ENCODE measurements at regions not wholly inside any gene's neighbourhood (a gene's known extent, or its start where the extent isn't known, plus 50 kb on each side); places are given as distances from the start of the nearest gene placed in this dataset.

DNA sequence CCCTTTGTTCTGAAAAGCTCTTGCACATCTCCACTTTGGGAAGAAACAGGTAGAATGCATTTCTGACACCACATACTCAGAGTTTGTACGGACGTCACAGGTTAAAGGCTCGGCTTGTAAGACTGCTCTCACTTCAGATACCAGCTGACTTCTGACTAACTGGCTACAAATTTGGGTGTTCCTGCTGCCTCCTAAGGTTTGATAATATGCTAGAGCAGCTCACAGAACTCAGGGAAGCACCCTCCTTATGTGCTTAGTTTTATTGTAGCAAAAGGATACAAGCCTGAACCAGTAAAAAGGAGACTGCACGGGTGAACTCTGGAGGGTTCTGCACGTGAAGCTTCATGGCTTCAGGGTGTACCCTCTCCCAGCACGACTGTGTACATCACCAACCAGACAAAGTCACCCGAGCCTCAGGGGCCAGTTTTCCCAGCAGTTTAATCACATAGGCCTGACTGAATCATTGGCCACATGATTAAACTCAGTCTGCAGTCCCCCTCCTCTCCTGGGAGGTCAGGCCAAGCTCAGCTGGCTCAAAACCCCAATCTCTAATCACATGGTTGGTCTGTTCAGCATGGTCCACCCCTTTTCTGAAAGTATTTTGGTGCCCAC is 749.5 kb upstream of the RAB6C start:
- H3K36me3 ChIP-seq (replicated peaks; ENCODE audit: low read depth, low read length), result no peaks in the 10 kb centered on the region
- TF ChIP-seq CTCF (IDR thresholded peaks at IDR 0.05; ENCODE audit: low read depth, low read length) (no peak), EZH2phosphoT487 (IDR thresholded peaks at IDR 0.05; ENCODE audit: low read depth) (no peak)

GRCh38 chr2:129231924-129232323 is 747.5 kb upstream of the RAB6C start:
- Histone ChIP-seq H3K4me2 (ENCODE audit: low read length) (no peak overlapping the region), H2AFZ (ENCODE audit: low read depth, low read length) (no peak overlapping the region), H3K4me3 (ENCODE audit: low read length) (no peak overlapping the region), H3K4me1 (ENCODE audit: low read length) (no peaks in the 10 kb centered on the region), H3K9me3 (ENCODE audit: insufficient read depth, low read length) (no peaks in the 10 kb centered on the region), H3K27me3 (ENCODE audit: low read depth, low read length) (no peaks in the 10 kb centered on the region), H3K79me2 (ENCODE audit: low read length) (no peaks in the 10 kb centered on the region), H3K36me3 (replicated peaks; ENCODE audit: low read depth, low read length) (no peaks in the 10 kb centered on the region), H3K27ac (ENCODE audit: low read length) (no peak overlapping the region), H4K20me1 (ENCODE audit: insufficient read depth, low read length) (no peaks in the 10 kb centered on the region), H3K9ac (ENCODE audit: low read length) (no peak overlapping the region)
- TF ChIP-seq EZH2phosphoT487 (IDR thresholded peaks at IDR 0.05; ENCODE audit: low read depth) (no peak), CTCF (IDR thresholded peaks at IDR 0.05; ENCODE audit: low read depth, low read length) (no peak)

More for the DNA sequence above, 749.5 kb upstream of the RAB6C start:
- Histone ChIP-seq H3K4me1 (ENCODE audit: low read length) (peaks cover 8% of the 10 kb centered on the region; the same call in 1 of the 2 replicates), H3K27me3 (ENCODE audit: low read depth, low read length) (no peaks in the 10 kb centered on the region), H3K4me3 (ENCODE audit: low read length) (no peak overlapping the region), H3K4me2 (ENCODE audit: low read length) (no peak overlapping the region), H3K27ac (ENCODE audit: low read length) (no peak overlapping the region), H3K79me2 (ENCODE audit: low read length) (no peaks in the 10 kb centered on the region), H2AFZ (ENCODE audit: low read depth, low read length) (no peak overlapping the region), H3K9ac (ENCODE audit: low read length) (no peak overlapping the region), H4K20me1 (ENCODE audit: insufficient read depth, low read length) (no peaks in the 10 kb centered on the region), H3K9me3 (ENCODE audit: insufficient read depth, low read length) (no peaks in the 10 kb centered on the region)

GRCh38 chr2:129233166-129233565 is 746.3 kb upstream of the RAB6C start:
- H3K79me2 ChIP-seq (ENCODE audit: low read length), result no peaks in the 10 kb centered on the region
- no peaks in the 10 kb centered on the region for H4K20me1 ChIP-seq (ENCODE audit: insufficient read depth, low read length)
- H3K4me1 ChIP-seq (ENCODE audit: low read length), result no peaks in the 10 kb centered on the region
- H3K4me3 ChIP-seq (ENCODE audit: low read length), result no peak overlapping the region
- no peak overlapping the region for H3K4me2 ChIP-seq (ENCODE audit: low read length)
- no peak overlapping the region for H3K9ac ChIP-seq (ENCODE audit: low read length)
- no peak overlapping the region for H3K27ac ChIP-seq (ENCODE audit: low read length)
- no peak overlapping the region for H2AFZ ChIP-seq (ENCODE audit: low read depth, low read length)
- no peaks in the 10 kb centered on the region for H3K27me3 ChIP-seq (ENCODE audit: low read depth, low read length)
- no peak for TF ChIP-seq EZH2phosphoT487 (IDR thresholded peaks at IDR 0.05; ENCODE audit: low read depth)
- no peak for TF ChIP-seq CTCF (IDR thresholded peaks at IDR 0.05; ENCODE audit: low read depth, low read length)
- no peaks in the 10 kb centered on the region for H3K36me3 ChIP-seq (replicated peaks; ENCODE audit: low read depth, low read length)
- no peaks in the 10 kb centered on the region for H3K9me3 ChIP-seq (ENCODE audit: insufficient read depth, low read length)

GRCh38 chr2:129233751-129234406 is 745.6 kb upstream of the RAB6C start:
- no peak overlapping the region for H3K27ac ChIP-seq (ENCODE audit: low read length)
- no peak overlapping the region for H3K4me3 ChIP-seq (ENCODE audit: low read length)
- H3K27me3 ChIP-seq (ENCODE audit: low read depth, low read length), result no peaks in the 10 kb centered on the region
- H3K4me2 ChIP-seq (ENCODE audit: low read length), result no peak overlapping the region
- H3K36me3 ChIP-seq (replicated peaks; ENCODE audit: low read depth, low read length), result no peaks in the 10 kb centered on the region
- no peaks in the 10 kb centered on the region for H4K20me1 ChIP-seq (ENCODE audit: insufficient read depth, low read length)
- H2AFZ ChIP-seq (ENCODE audit: low read depth, low read length), result no peak overlapping the region
- H3K9ac ChIP-seq (ENCODE audit: low read length), result no peak overlapping the region
- no peaks in the 10 kb centered on the region for H3K4me1 ChIP-seq (ENCODE audit: low read length)
- no peaks in the 10 kb centered on the region for H3K9me3 ChIP-seq (ENCODE audit: insufficient read depth, low read length)
- H3K79me2 ChIP-seq (ENCODE audit: low read length), result no peaks in the 10 kb centered on the region
- TF ChIP-seq EZH2phosphoT487 (IDR thresholded peaks at IDR 0.05; ENCODE audit: low read depth) (no peak), CTCF (IDR thresholded peaks at IDR 0.05; ENCODE audit: low read depth, low read length) (peak; percentile 23)
